Sigmoid colon (tissue), 3 donors: ENCODE measurements at regions not wholly inside any gene's neighbourhood (a gene's known extent, or its start where the extent isn't known, plus 50 kb on each side); places are given as distances from the start of the nearest gene placed in this dataset.

ENCODE experiments used
- POLR2A ChIP-seq, 2 donors: fragments of 450-650 bp; IDR thresholded peaks; one replicate each; pipeline ENCODE4 v1.6.1; 2016; ENCODE audit warnings: antibody characterized with exemption in 2 of 2, mild to moderate bottlenecking in 2 of 2, moderate library complexity in 2 of 2
- TF ChIP-seq, protein P1 (sequence below), 4 experiments: fragments of 450-650 bp in 3 of 4; fragments of 200-600 bp in 1 of 4; IDR thresholded peaks; one replicate each; pipeline ENCODE4 v1.5.1; 2016 to 2019; ENCODE audit warnings: antibody characterized with exemption in 4 of 4, mild to moderate bottlenecking in 3 of 4, moderate library complexity in 2 of 4

DNA sequence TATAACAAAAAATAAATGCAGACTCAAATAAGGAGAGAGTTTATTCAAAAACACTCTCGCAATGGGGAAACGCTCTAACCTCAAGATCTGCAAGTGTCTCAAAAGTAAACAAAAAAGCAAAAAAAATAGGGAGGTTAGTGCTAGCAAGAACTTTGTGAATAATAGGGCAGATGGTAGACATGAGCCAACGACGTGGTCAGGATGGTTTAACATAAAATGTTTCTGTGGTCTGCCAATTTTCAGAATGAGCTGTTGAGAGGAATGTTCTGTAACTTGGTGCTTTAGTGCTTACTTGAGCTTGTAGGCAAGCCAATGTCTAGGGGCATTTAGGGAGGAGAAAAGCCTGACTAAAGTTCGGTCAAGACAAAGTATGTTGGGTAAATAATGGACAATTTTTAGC, 1813.9 kb upstream of the CDH6 start:
- TF ChIP-seq, protein P1, sequence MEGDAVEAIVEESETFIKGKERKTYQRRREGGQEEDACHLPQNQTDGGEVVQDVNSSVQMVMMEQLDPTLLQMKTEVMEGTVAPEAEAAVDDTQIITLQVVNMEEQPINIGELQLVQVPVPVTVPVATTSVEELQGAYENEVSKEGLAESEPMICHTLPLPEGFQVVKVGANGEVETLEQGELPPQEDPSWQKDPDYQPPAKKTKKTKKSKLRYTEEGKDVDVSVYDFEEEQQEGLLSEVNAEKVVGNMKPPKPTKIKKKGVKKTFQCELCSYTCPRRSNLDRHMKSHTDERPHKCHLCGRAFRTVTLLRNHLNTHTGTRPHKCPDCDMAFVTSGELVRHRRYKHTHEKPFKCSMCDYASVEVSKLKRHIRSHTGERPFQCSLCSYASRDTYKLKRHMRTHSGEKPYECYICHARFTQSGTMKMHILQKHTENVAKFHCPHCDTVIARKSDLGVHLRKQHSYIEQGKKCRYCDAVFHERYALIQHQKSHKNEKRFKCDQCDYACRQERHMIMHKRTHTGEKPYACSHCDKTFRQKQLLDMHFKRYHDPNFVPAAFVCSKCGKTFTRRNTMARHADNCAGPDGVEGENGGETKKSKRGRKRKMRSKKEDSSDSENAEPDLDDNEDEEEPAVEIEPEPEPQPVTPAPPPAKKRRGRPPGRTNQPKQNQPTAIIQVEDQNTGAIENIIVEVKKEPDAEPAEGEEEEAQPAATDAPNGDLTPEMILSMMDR (IDR thresholded peaks at IDR 0.05) = no peak
- TF ChIP-seq POLR2A (IDR thresholded peaks at IDR 0.05) = no peak
